ENCODE measurements at regions not wholly inside any gene's neighbourhood (a gene's known extent, or its start where the extent isn't known, plus 50 kb on each side); places are given as distances from the start of the nearest gene placed in this dataset.

GRCh38 chr9:8062459-8062858 is 262.9 kb upstream of the DMAC1 start:
- H3K9me3 ChIP-seq (replicated peaks in 1 of 3), result no peaks in the 10 kb centered on the region
- no peak for DNase-seq
- intact Hi-C loops (cut with DNase I), result no loop called here
- H3K36me3 ChIP-seq (replicated peaks in 1 of 2), result no peaks in the 10 kb centered on the region
- no peak overlapping the region for H3K27ac ChIP-seq
- H3K27me3 ChIP-seq, result no peaks in the 10 kb centered on the region
- H3K4me3 ChIP-seq, result no peak overlapping the region
- 84 to 95% (median 87%) methylated on average over 4 to 5 of the region's 5 CpGs for WGBS, 4 donors
- TF ChIP-seq CTCF (IDR thresholded peaks at IDR 0.05), result no peak
- no peak for TF ChIP-seq POLR2A (IDR thresholded peaks at IDR 0.05)
- H3K4me1 ChIP-seq (replicated peaks in 1 of 2), result no peaks in the 10 kb centered on the region

- H3K36me3 ChIP-seq (replicated peaks in 1 of 2), result no peaks in the 10 kb centered on the region
- H3K4me3 ChIP-seq, result no peak overlapping the region
- H3K4me1 ChIP-seq (replicated peaks in 1 of 2), result no peaks in the 10 kb centered on the region
- no peaks in the 10 kb centered on the region for H3K27me3 ChIP-seq
- no peaks in the 10 kb centered on the region for H3K9me3 ChIP-seq (replicated peaks in 1 of 3)
- intact Hi-C loops (cut with DNase I), result no loop called here
- no peak overlapping the region for H3K27ac ChIP-seq
- DNase-seq, result no peak
- no peak for TF ChIP-seq POLR2A (IDR thresholded peaks at IDR 0.05)
- no peak for TF ChIP-seq CTCF (IDR thresholded peaks at IDR 0.05)
- 54 to 85% (median 65%) methylated on average over 4 of the region's 4 CpGs for WGBS, 4 donors
These were observed 253.9 kb upstream of the DMAC1 start for GRCh38 chr9:8053501-8053900.

GRCh38 chr9:8052991-8053390 is 253.4 kb upstream of the DMAC1 start:
- Histone ChIP-seq H3K4me3 (no peak overlapping the region), H3K4me1 (replicated peaks in 1 of 2) (no peaks in the 10 kb centered on the region), H3K27me3 (no peaks in the 10 kb centered on the region), H3K9me3 (replicated peaks in 1 of 3) (no peaks in the 10 kb centered on the region), H3K27ac (no peak overlapping the region), H3K36me3 (replicated peaks in 1 of 2) (no peaks in the 10 kb centered on the region)
- intact Hi-C loops (cut with DNase I), result no loop called here
- WGBS, 4 donors, result 78 to 88% (median 85%) methylated on average over 3 of the region's 3 CpGs
- DNase-seq, result no peak
- TF ChIP-seq POLR2A (IDR thresholded peaks at IDR 0.05) (no peak), CTCF (IDR thresholded peaks at IDR 0.05) (no peak)

- H3K9me3 ChIP-seq (replicated peaks in 1 of 3), result no peaks in the 10 kb centered on the region
- no peak overlapping the region for H3K27ac ChIP-seq
- H3K4me3 ChIP-seq, result no peak overlapping the region
- H3K4me1 ChIP-seq (replicated peaks in 1 of 2), result no peaks in the 10 kb centered on the region
- H3K36me3 ChIP-seq (replicated peaks in 1 of 2), result no peaks in the 10 kb centered on the region
- intact Hi-C loops (cut with DNase I), result no loop called here
- no peaks in the 10 kb centered on the region for H3K27me3 ChIP-seq
- TF ChIP-seq CTCF (IDR thresholded peaks at IDR 0.05), result no peak
- no peak for TF ChIP-seq POLR2A (IDR thresholded peaks at IDR 0.05)
- DNase-seq, result no peak
- WGBS, 4 donors, result 63 to 73% (median 68%) methylated on average over 2 of the region's 2 CpGs
These were observed 238.2 kb upstream of the DMAC1 start for GRCh38 chr9:8037745-8038144.

Measured in adrenal gland (tissue), 9 donors.